Nephron (organoid): ENCODE measurements at regions not wholly inside any gene's neighbourhood (a gene's known extent, or its start where the extent isn't known, plus 50 kb on each side); places are given as distances from the start of the nearest gene placed in this dataset.

Source experiments
- H3K27ac Mint-ChIP-seq, 3 experiments: 2 replicates each; pipeline ENCODE4 v1.8.0; 2020; ENCODE audit warnings: mixed read lengths in 3 of 3, mild to moderate bottlenecking in 2 of 3, moderate library complexity in 1 of 3
- H3K27me3 Mint-ChIP-seq: 2 replicates; pipeline ENCODE4 v1.8.0; 2021; ENCODE audit warnings: low read depth, mild to moderate bottlenecking, moderate library complexity, mixed read lengths
- H3K36me3 Mint-ChIP-seq: 2 replicates; pipeline ENCODE4 v1.8.0; 2020; ENCODE audit warnings: low read depth, mixed read lengths
- H3K4me1 Mint-ChIP-seq: 2 replicates; pipeline ENCODE4 v1.8.0; 2020; ENCODE audit warnings: mixed read lengths
- H3K4me3 Mint-ChIP-seq, 3 experiments: 2 replicates each; pipeline ENCODE4 v1.8.0; 2020; ENCODE audit warnings: mild to moderate bottlenecking in 3 of 3, mixed read lengths in 3 of 3, moderate library complexity in 2 of 3
- H3K9me3 Mint-ChIP-seq: 2 replicates; pipeline ENCODE4 v1.8.0; 2020; ENCODE audit warnings: mixed read lengths
- TF ChIP-seq, protein P1 (sequence below), 3 experiments: fragments of 200-600 bp; sonication (generic); IDR thresholded peaks; one replicate each; pipeline ENCODE4 v1.5.0; 2021; ENCODE audit warnings: antibody characterized with exemption in 3 of 3; ENCODE audit not compliant: unreplicated experiment in 3 of 3

- Mint-ChIP-seq H3K36me3 (no peaks in the 10 kb centered on the region), H3K27ac (no peak overlapping the region), H3K4me3 (no peak overlapping the region), H3K27me3 (peaks cover 8% of the 10 kb centered on the region), H3K9me3 (no peaks in the 10 kb centered on the region), H3K4me1 (peaks cover under 1% of the 10 kb centered on the region)
- TF ChIP-seq, protein P1, sequence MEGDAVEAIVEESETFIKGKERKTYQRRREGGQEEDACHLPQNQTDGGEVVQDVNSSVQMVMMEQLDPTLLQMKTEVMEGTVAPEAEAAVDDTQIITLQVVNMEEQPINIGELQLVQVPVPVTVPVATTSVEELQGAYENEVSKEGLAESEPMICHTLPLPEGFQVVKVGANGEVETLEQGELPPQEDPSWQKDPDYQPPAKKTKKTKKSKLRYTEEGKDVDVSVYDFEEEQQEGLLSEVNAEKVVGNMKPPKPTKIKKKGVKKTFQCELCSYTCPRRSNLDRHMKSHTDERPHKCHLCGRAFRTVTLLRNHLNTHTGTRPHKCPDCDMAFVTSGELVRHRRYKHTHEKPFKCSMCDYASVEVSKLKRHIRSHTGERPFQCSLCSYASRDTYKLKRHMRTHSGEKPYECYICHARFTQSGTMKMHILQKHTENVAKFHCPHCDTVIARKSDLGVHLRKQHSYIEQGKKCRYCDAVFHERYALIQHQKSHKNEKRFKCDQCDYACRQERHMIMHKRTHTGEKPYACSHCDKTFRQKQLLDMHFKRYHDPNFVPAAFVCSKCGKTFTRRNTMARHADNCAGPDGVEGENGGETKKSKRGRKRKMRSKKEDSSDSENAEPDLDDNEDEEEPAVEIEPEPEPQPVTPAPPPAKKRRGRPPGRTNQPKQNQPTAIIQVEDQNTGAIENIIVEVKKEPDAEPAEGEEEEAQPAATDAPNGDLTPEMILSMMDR (IDR thresholded peaks at IDR 0.05; ENCODE audit: unreplicated experiment in 3 of 3): no peak
These were observed 57.9 kb downstream of the NPY start for GRCh38 chr7:24341691-24342413.

GRCh38 chr7:24343614-24344013 lies 59.6 kb downstream of the NPY start:
- no peak overlapping the region for H3K4me3 Mint-ChIP-seq
- H3K36me3 Mint-ChIP-seq: no peaks in the 10 kb centered on the region
- H3K27ac Mint-ChIP-seq: no peak overlapping the region
- no peaks in the 10 kb centered on the region for H3K9me3 Mint-ChIP-seq
- peaks cover under 1% of the 10 kb centered on the region for H3K27me3 Mint-ChIP-seq
- H3K4me1 Mint-ChIP-seq: no peaks in the 10 kb centered on the region
- TF ChIP-seq, protein P1 (IDR thresholded peaks at IDR 0.05; ENCODE audit: unreplicated experiment in 3 of 3): no peak

GRCh38 chr7:24346129-24346528 lies 62.1 kb downstream of the NPY start:
- Mint-ChIP-seq H3K27me3 (no peaks in the 10 kb centered on the region), H3K27ac (no peak overlapping the region), H3K4me3 (no peak overlapping the region), H3K9me3 (no peaks in the 10 kb centered on the region), H3K4me1 (no peaks in the 10 kb centered on the region), H3K36me3 (no peaks in the 10 kb centered on the region)
- TF ChIP-seq, protein P1 (IDR thresholded peaks at IDR 0.05; ENCODE audit: unreplicated experiment in 3 of 3): no peak

GRCh38 chr7:24346716-24347115 lies 62.7 kb downstream of the NPY start:
- H3K36me3 Mint-ChIP-seq: no peaks in the 10 kb centered on the region
- no peak overlapping the region for H3K27ac Mint-ChIP-seq
- H3K4me1 Mint-ChIP-seq: no peaks in the 10 kb centered on the region
- peaks cover 2% of the 10 kb centered on the region for H3K9me3 Mint-ChIP-seq
- TF ChIP-seq, protein P1 (IDR thresholded peaks at IDR 0.05; ENCODE audit: unreplicated experiment in 3 of 3): no peak
- H3K4me3 Mint-ChIP-seq: no peak overlapping the region
- H3K27me3 Mint-ChIP-seq: peaks cover 3% of the 10 kb centered on the region

GRCh38 chr7:24349339-24349738 lies 65.3 kb downstream of the NPY start:
- H3K9me3 Mint-ChIP-seq: peaks cover 9% of the 10 kb centered on the region
- no peaks in the 10 kb centered on the region for H3K36me3 Mint-ChIP-seq
- no peak overlapping the region for H3K4me3 Mint-ChIP-seq
- no peak overlapping the region for H3K27ac Mint-ChIP-seq
- TF ChIP-seq, protein P1 (IDR thresholded peaks at IDR 0.05; ENCODE audit: unreplicated experiment in 3 of 3): no peak
- H3K4me1 Mint-ChIP-seq: no peaks in the 10 kb centered on the region
- peaks cover 3% of the 10 kb centered on the region for H3K27me3 Mint-ChIP-seq

DNA sequence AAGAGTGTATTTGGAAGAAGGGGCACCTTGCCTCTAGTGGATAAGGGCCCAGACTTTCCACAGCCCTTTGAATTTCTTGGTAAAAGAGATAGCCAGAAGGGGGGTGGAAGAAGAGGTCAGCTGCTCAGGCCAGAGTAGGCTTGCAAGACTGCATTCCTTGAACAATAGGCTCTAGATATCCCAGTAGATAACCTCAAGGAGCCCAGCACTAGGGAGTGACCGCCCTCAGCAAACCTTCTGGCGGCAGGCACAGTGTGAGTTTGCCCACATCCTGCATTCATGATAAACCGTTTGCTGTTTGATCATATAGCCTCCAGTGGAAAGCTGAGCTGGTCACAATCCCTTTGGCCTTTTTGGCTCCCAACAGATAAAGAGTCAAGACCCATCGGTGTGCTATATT lies 70.5 kb downstream of the NPY start:
- H3K36me3 Mint-ChIP-seq: no peaks in the 10 kb centered on the region
- peaks cover 3% of the 10 kb centered on the region for H3K27me3 Mint-ChIP-seq
- no peaks in the 10 kb centered on the region for H3K4me1 Mint-ChIP-seq
- no peak overlapping the region for H3K4me3 Mint-ChIP-seq
- H3K9me3 Mint-ChIP-seq: peaks cover 14% of the 10 kb centered on the region
- no peak overlapping the region for H3K27ac Mint-ChIP-seq
- TF ChIP-seq, protein P1 (IDR thresholded peaks at IDR 0.05; ENCODE audit: unreplicated experiment in 3 of 3): no peak
